Stimulated activated effector memory CD8-positive, alpha-beta T cell treated with anti-CD3 and anti-CD28 coated beads, Interleukin-12 subunit alpha, Interleukin-12 subunit beta, amount 100 ng/mL, for 72 hours (primary cell): ENCODE measurements at regions not wholly inside any gene's neighbourhood (a gene's known extent, or its start where the extent isn't known, plus 50 kb on each side); places are given as distances from the start of the nearest gene placed in this dataset.

Experiments used
- ATAC-seq: fragments of 150-1000 bp; cut with Tn5 transposase; 2 replicates; pipeline ENCODE4 v1.10.0; 2021
- DNase-seq, 2 donors: peaks; one replicate each; pipeline ENCODE4 v3.0.0; 2021 to 2022; ENCODE audit warnings: low spot score in 2 of 2
- H3K27ac Mint-ChIP-seq: one replicate; pipeline ENCODE4 v1.8.0; 2022; ENCODE audit warnings: mild to moderate bottlenecking, mixed read lengths
- H3K36me3 Mint-ChIP-seq: one replicate; pipeline ENCODE4 v1.8.0; 2022; ENCODE audit warnings: mild to moderate bottlenecking, mixed read lengths
- H3K4me1 Mint-ChIP-seq: one replicate; pipeline ENCODE4 v1.8.0; 2022; ENCODE audit warnings: mixed read lengths
- H3K4me3 Mint-ChIP-seq: one replicate; pipeline ENCODE4 v1.8.0; 2022; ENCODE audit warnings: mild to moderate bottlenecking, mixed read lengths
- H3K9me3 Mint-ChIP-seq: one replicate; pipeline ENCODE4 v1.8.0; 2022; ENCODE audit warnings: mixed read lengths

GRCh38 chr2:228283491-228284171 is 102.1 kb upstream of the SPHKAP start:
- DNase-seq, result no peak
- H3K36me3 Mint-ChIP-seq, result no peaks in the 10 kb centered on the region
- H3K27ac Mint-ChIP-seq, result no peak overlapping the region
- H3K4me1 Mint-ChIP-seq, result no peaks in the 10 kb centered on the region
- H3K9me3 Mint-ChIP-seq, result peaks cover 7% of the 10 kb centered on the region
- ATAC-seq, result no peak
- H3K4me3 Mint-ChIP-seq, result no peak overlapping the region

- no peak overlapping the region for H3K4me3 Mint-ChIP-seq
- H3K36me3 Mint-ChIP-seq, result no peaks in the 10 kb centered on the region
Observed at GRCh38 chr2:228282376-228282775, 100.9 kb upstream of the SPHKAP start.

GRCh38 chr2:228273159-228273558 is 91.7 kb upstream of the SPHKAP start:
- ATAC-seq (no peak), DNase-seq (no peak)
- H3K27ac Mint-ChIP-seq, result no peak overlapping the region
- peaks cover 4% of the 10 kb centered on the region for H3K9me3 Mint-ChIP-seq
- H3K36me3 Mint-ChIP-seq, result no peaks in the 10 kb centered on the region
- H3K4me1 Mint-ChIP-seq, result no peaks in the 10 kb centered on the region
- H3K4me3 Mint-ChIP-seq, result no peak overlapping the region

More at GRCh38 chr2:228282376-228282775, 100.9 kb upstream of the SPHKAP start:
- no peak for DNase-seq
- no peak overlapping the region for H3K27ac Mint-ChIP-seq
- peaks cover 7% of the 10 kb centered on the region for H3K9me3 Mint-ChIP-seq
- H3K4me1 Mint-ChIP-seq, result no peaks in the 10 kb centered on the region
- ATAC-seq, result no peak

DNA sequence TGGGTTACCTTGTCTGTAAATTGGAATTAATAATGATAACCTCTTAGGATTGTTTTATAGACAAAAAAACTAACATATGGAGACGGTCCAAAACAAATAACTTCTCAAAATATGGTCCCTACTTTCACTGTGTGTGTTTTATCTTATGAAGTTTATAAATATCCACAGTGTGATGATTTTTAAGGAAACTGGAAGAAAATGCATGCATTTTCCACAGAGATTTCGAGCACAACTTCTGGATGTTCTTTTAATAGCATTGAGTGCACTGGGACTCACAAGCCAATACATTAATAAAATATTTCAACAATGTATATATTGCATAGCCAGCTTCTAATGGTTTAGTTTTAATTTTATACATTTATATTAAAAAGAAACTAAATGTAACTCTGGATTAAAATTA is 87.9 kb upstream of the SPHKAP start:
- DNase-seq, result no peak
- H3K9me3 Mint-ChIP-seq, result peaks cover 6% of the 10 kb centered on the region
- H3K36me3 Mint-ChIP-seq, result no peaks in the 10 kb centered on the region
- H3K27ac Mint-ChIP-seq, result no peak overlapping the region
- no peaks in the 10 kb centered on the region for H3K4me1 Mint-ChIP-seq
- no peak for ATAC-seq
- H3K4me3 Mint-ChIP-seq, result no peak overlapping the region

- DNase-seq, result no peak
- H3K4me1 Mint-ChIP-seq, result no peaks in the 10 kb centered on the region
- H3K9me3 Mint-ChIP-seq, result peaks cover 6% of the 10 kb centered on the region
- H3K36me3 Mint-ChIP-seq, result no peaks in the 10 kb centered on the region
- H3K27ac Mint-ChIP-seq, result no peak overlapping the region
- no peak for ATAC-seq
- H3K4me3 Mint-ChIP-seq, result no peak overlapping the region
Observed at GRCh38 chr2:228268756-228269155, 87.3 kb upstream of the SPHKAP start.

GRCh38 chr2:228268301-228268700 is 86.8 kb upstream of the SPHKAP start:
- no peaks in the 10 kb centered on the region for H3K36me3 Mint-ChIP-seq
- H3K27ac Mint-ChIP-seq, result no peak overlapping the region
- ATAC-seq (no peak), DNase-seq (no peak)
- H3K4me1 Mint-ChIP-seq, result no peaks in the 10 kb centered on the region
- H3K4me3 Mint-ChIP-seq, result no peak overlapping the region
- H3K9me3 Mint-ChIP-seq, result peaks cover 6% of the 10 kb centered on the region

- H3K4me3 Mint-ChIP-seq, result no peak overlapping the region
- H3K36me3 Mint-ChIP-seq, result no peaks in the 10 kb centered on the region
- peaks cover 12% of the 10 kb centered on the region for H3K9me3 Mint-ChIP-seq
- peak; percentile 39 for ATAC-seq
- no peak for DNase-seq
- H3K4me1 Mint-ChIP-seq, result no peaks in the 10 kb centered on the region
- no peak overlapping the region for H3K27ac Mint-ChIP-seq
Observed at GRCh38 chr2:228263156-228263555, 81.7 kb upstream of the SPHKAP start.

- no peak for ATAC-seq
Observed at GRCh38 chr2:228261546-228261945, 80.1 kb upstream of the SPHKAP start.

DNA sequence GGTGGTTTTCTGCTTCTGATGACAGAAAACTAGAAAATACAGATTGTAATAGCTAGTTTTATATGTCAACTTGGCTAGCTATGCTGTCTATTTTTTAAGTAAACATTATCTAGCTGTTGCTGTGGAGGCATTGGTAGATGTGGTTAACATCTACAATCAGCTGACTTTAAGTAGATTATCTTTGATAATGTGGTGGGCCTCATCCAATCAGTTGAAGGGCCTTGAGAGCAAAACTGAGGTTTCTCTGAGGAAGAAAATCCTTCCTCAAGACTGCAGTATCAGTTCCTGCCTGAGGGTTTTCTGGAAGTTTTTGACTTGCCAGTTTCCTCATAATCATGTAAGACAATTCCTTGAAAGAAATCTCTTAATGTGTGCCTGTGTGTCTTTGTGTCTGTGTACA is 75.9 kb upstream of the SPHKAP start:
- peaks cover 12% of the 10 kb centered on the region for H3K9me3 Mint-ChIP-seq
- H3K27ac Mint-ChIP-seq, result no peak overlapping the region

More at GRCh38 chr2:228261546-228261945, 80.1 kb upstream of the SPHKAP start:
- H3K9me3 Mint-ChIP-seq, result peaks cover 9% of the 10 kb centered on the region
- no peak overlapping the region for H3K27ac Mint-ChIP-seq
- no peaks in the 10 kb centered on the region for H3K4me1 Mint-ChIP-seq
- no peak overlapping the region for H3K4me3 Mint-ChIP-seq
- H3K36me3 Mint-ChIP-seq, result no peaks in the 10 kb centered on the region
- no peak for DNase-seq

GRCh38 chr2:228253752-228254151 is 72.3 kb upstream of the SPHKAP start:
- no peak overlapping the region for H3K4me3 Mint-ChIP-seq
- no peak overlapping the region for H3K27ac Mint-ChIP-seq
- peaks cover 6% of the 10 kb centered on the region for H3K9me3 Mint-ChIP-seq
- H3K36me3 Mint-ChIP-seq, result no peaks in the 10 kb centered on the region
- no peaks in the 10 kb centered on the region for H3K4me1 Mint-ChIP-seq
- DNase-seq (no peak), ATAC-seq (no peak)

More for the DNA sequence above, 75.9 kb upstream of the SPHKAP start:
- DNase-seq (no peak), ATAC-seq (no peak)
- no peak overlapping the region for H3K4me3 Mint-ChIP-seq
- no peaks in the 10 kb centered on the region for H3K36me3 Mint-ChIP-seq
- no peaks in the 10 kb centered on the region for H3K4me1 Mint-ChIP-seq

DNA sequence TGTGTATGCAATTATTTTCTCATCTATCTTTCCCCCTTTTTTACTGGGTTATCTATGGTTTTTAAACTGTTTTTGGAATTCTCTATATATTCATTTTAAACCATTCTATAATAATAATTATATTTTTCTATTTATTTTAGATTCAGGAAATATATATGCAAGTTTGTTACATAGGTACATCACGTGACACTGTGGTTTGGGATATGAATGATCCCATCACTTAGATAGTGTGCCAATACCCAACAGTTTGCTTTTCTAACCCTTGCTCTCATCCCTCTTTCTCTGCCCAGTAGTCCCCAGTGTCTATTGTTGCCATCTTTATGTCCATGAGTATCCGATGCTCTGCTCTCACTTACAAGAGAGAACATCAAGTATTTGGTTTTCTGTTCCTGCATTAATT is 65.8 kb upstream of the SPHKAP start:
- H3K9me3 Mint-ChIP-seq, result no peaks in the 10 kb centered on the region
- H3K4me3 Mint-ChIP-seq, result no peak overlapping the region
- ATAC-seq, result no peak
- H3K27ac Mint-ChIP-seq, result no peak overlapping the region
- DNase-seq, result no peak
- no peaks in the 10 kb centered on the region for H3K4me1 Mint-ChIP-seq
- H3K36me3 Mint-ChIP-seq, result no peaks in the 10 kb centered on the region

DNA sequence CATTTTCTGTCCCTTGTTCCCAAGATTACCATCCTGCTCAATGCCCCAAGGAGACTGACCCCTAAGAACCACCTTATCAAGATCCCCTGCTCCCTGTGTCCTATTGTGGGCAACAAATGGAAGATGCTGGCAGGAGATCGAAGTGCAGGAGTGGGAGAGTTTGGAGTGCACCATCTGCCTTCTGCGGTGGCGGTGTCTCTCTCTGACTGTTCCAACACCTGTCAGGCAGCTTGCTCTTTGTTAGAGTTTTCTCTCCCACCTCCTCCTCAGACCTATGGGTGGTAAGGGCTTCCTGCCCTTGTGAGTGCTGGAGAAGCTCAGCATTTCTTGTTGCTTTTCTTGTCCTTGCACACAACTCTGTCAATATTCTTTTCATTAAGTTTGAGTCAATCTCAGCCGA is 64.1 kb upstream of the SPHKAP start:
- no peak for DNase-seq
- peak; percentile 43 for ATAC-seq
- no peak overlapping the region for H3K4me3 Mint-ChIP-seq
- no peak overlapping the region for H3K27ac Mint-ChIP-seq
- H3K36me3 Mint-ChIP-seq, result no peaks in the 10 kb centered on the region
- H3K4me1 Mint-ChIP-seq, result no peaks in the 10 kb centered on the region
- no peaks in the 10 kb centered on the region for H3K9me3 Mint-ChIP-seq

GRCh38 chr2:228242591-228242990 is 61.1 kb upstream of the SPHKAP start:
- DNase-seq, result no peak
- Mint-ChIP-seq H3K4me3 (no peak overlapping the region), H3K4me1 (no peaks in the 10 kb centered on the region), H3K27ac (no peak overlapping the region), H3K36me3 (no peaks in the 10 kb centered on the region), H3K9me3 (no peaks in the 10 kb centered on the region)
- ATAC-seq, result no peak

DNA sequence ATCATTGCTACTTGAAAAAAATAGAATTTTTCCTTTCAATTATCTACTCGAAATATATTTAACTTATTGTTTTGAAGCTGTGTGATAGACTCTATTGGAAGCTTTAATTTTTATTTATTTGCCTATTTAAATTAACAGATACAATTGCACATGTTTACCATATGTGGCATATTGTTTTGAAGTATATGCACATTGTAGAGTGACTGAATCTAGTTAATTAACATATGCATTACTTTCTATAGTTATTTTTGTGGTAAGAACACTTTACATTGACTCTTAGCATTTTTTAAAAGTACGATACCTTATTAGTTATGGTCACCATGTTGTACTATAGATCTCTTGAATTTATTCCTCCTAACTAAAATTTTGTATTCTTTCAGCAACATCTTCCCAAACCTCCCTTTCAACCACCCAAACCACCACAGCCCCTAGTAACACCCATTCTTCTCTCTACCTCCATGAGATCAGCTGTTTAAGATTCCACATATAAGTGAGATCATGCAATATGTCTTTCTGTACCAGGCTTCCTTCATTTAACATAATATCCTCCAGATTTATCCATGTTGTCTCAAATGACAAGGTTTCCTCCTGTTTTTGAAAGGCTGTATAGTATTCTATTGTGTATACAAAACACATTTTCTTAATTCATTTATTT is 58.5 kb upstream of the SPHKAP start:
- H3K27ac Mint-ChIP-seq, result no peak overlapping the region
- H3K9me3 Mint-ChIP-seq, result peaks cover 3% of the 10 kb centered on the region
- ATAC-seq (no peak), DNase-seq (no peak)
- H3K4me3 Mint-ChIP-seq, result no peak overlapping the region
- no peaks in the 10 kb centered on the region for H3K36me3 Mint-ChIP-seq
- no peaks in the 10 kb centered on the region for H3K4me1 Mint-ChIP-seq

- ATAC-seq (no peak), DNase-seq (no peak)
Observed at GRCh38 chr2:228239207-228239906, 57.9 kb upstream of the SPHKAP start.

More at GRCh38 chr2:228239207-228239906, 57.9 kb upstream of the SPHKAP start:
- H3K36me3 Mint-ChIP-seq, result no peaks in the 10 kb centered on the region
- no peak overlapping the region for H3K4me3 Mint-ChIP-seq
- no peak overlapping the region for H3K27ac Mint-ChIP-seq
- H3K9me3 Mint-ChIP-seq, result peaks cover 3% of the 10 kb centered on the region
- H3K4me1 Mint-ChIP-seq, result no peaks in the 10 kb centered on the region
